OCI-LY1 (cell line): ENCODE measurements at regions not wholly inside any gene's neighbourhood (a gene's known extent, or its start where the extent isn't known, plus 50 kb on each side); places are given as distances from the start of the nearest gene placed in this dataset.

Source experiments
- H2AFZ ChIP-seq: fragments of 200-600 bp; sonication (generic), shearing (Covaris generic); 2 replicates; pipeline ENCODE4 v1.6.0; 2014; ENCODE audit warnings: antibody characterized with exemption, mild to moderate bottlenecking, low read length
- H3F3A ChIP-seq: fragments of 200-600 bp; sonication (generic), shearing (Covaris generic); 2 replicates; pipeline ENCODE4 v1.6.0; 2014; ENCODE audit warnings: mild to moderate bottlenecking, antibody characterized with exemption, low read length, moderate library complexity; ENCODE audit not compliant: insufficient read depth
- H3K27ac ChIP-seq: fragments of 200-600 bp; sonication (generic); 2 replicates; pipeline ENCODE4 v1.5.1; 2014; ENCODE audit warnings: low read length, mixed run types, mild to moderate bottlenecking, low read depth; ENCODE audit not compliant: poor library complexity, severe bottlenecking
- H3K27me3 ChIP-seq: fragments of 200-600 bp; sonication (generic); 2 replicates; pipeline ENCODE4 v1.6.0; 2014; ENCODE audit warnings: antibody characterized with exemption, mild to moderate bottlenecking, low read length, moderate library complexity; ENCODE audit not compliant: insufficient read depth
- H3K36me3 ChIP-seq: fragments of 200-600 bp; sonication (generic); 2 replicates; pipeline ENCODE4 v1.6.1; 2014; ENCODE audit warnings: mild to moderate bottlenecking, antibody characterized with exemption, low read length, moderate library complexity, mixed read lengths; ENCODE audit not compliant: insufficient read depth
- H3K4me1 ChIP-seq: fragments of 200-600 bp; sonication (generic); 2 replicates; pipeline ENCODE4 v1.5.1; 2014; ENCODE audit warnings: mild to moderate bottlenecking, low read length, moderate library complexity; ENCODE audit not compliant: insufficient read depth, severe bottlenecking
- H3K4me2 ChIP-seq: fragments of 200-600 bp; sonication (generic), shearing (Covaris generic); 2 replicates; pipeline ENCODE4 v1.6.1; 2014; ENCODE audit warnings: low read length
- H3K4me3 ChIP-seq: fragments of 200-600 bp; sonication (generic); 2 replicates; pipeline ENCODE4 v1.5.1; 2014; ENCODE audit warnings: low read length, low read depth, mild to moderate bottlenecking, mixed read lengths; ENCODE audit not compliant: poor library complexity, severe bottlenecking
- H3K79me2 ChIP-seq: fragments of 200-600 bp; shearing (Covaris generic); 2 replicates; pipeline ENCODE4 v1.6.1; 2016; ENCODE audit warnings: mixed run types, low read length, mixed read lengths; ENCODE audit not compliant: insufficient read depth
- H3K9ac ChIP-seq: fragments of 200-600 bp; sonication (generic), shearing (Covaris generic); 2 replicates; pipeline ENCODE4 v1.6.1; 2014; ENCODE audit warnings: mild to moderate bottlenecking, low read length, mixed read lengths
- H3K9me2 ChIP-seq: fragments of 200-600 bp; sonication (generic), shearing (Covaris generic); 2 replicates; pipeline ENCODE4 v1.6.1; 2014; ENCODE audit warnings: low read depth, mild to moderate bottlenecking, low read length, mixed read lengths
- H3K9me3 ChIP-seq: fragments of 200-600 bp; shearing (Covaris generic); 2 replicates; pipeline ENCODE4 v1.6.1; 2014; ENCODE audit warnings: low read length, mixed read lengths
- H4K20me1 ChIP-seq: fragments of 200-600 bp; sonication (generic), shearing (Covaris generic); 2 replicates; pipeline ENCODE4 v1.6.0; 2016; ENCODE audit warnings: mild to moderate bottlenecking, low read length; ENCODE audit not compliant: insufficient read depth
- CTCF ChIP-seq: fragments of 200-600 bp; sonication (generic), shearing (Covaris generic); IDR thresholded peaks from 2 replicates; pipeline ENCODE4 v1.5.1; 2017; ENCODE audit warnings: mild to moderate bottlenecking, antibody characterized with exemption, low read length, moderate library complexity, mixed read lengths
- EZH2 ChIP-seq: fragments of 200-600 bp; sonication (generic), shearing (Covaris generic); IDR thresholded peaks from 2 replicates; pipeline ENCODE4 v1.8.0; 2017; ENCODE audit warnings: borderline replicate concordance, mixed run types, mild to moderate bottlenecking, antibody characterized with exemption, low read length, moderate library complexity, mixed read lengths

GRCh38 chr14:51479584-51480325, 172.0 kb upstream of the FRMD6 start:
- H3K27me3 ChIP-seq = 0 out of 2 replicates have a peak, but pooled peaks cover 5% of the 10 kb centered on the region
- H3K4me1 ChIP-seq = no peaks in the 10 kb centered on the region
- H3K36me3 ChIP-seq = no peaks in the 10 kb centered on the region
- no peaks in the 10 kb centered on the region for H4K20me1 ChIP-seq
- no peak overlapping the region for H3K27ac ChIP-seq
- H3K9me3 ChIP-seq = no peaks in the 10 kb centered on the region
- TF ChIP-seq EZH2 (no peak), CTCF (no peak)
- H3K9me2 ChIP-seq = no peaks in the 10 kb centered on the region
- H3K79me2 ChIP-seq = no peaks in the 10 kb centered on the region
- no peak overlapping the region for H3K4me2 ChIP-seq
- no peak overlapping the region for H2AFZ ChIP-seq
- no peak overlapping the region for H3K4me3 ChIP-seq
- no peaks in the 10 kb centered on the region for H3F3A ChIP-seq
- H3K9ac ChIP-seq = no peak overlapping the region

- no peak overlapping the region for H3K9ac ChIP-seq
- no peaks in the 10 kb centered on the region for H3K9me2 ChIP-seq
- no peaks in the 10 kb centered on the region for H3K36me3 ChIP-seq
- H3K9me3 ChIP-seq = no peaks in the 10 kb centered on the region
- 0 out of 2 replicates have a peak, but pooled peaks cover 5% of the 10 kb centered on the region for H3K27me3 ChIP-seq
- H3K4me2 ChIP-seq = no peak overlapping the region
- H2AFZ ChIP-seq = no peak overlapping the region
- no peak overlapping the region for H3K27ac ChIP-seq
- no peaks in the 10 kb centered on the region for H3K79me2 ChIP-seq
- H4K20me1 ChIP-seq = no peaks in the 10 kb centered on the region
- H3F3A ChIP-seq = no peaks in the 10 kb centered on the region
- H3K4me3 ChIP-seq = no peak overlapping the region
- no peaks in the 10 kb centered on the region for H3K4me1 ChIP-seq
- no peak for TF ChIP-seq CTCF
- no peak for TF ChIP-seq EZH2
Observed at GRCh38 chr14:51481643-51482042, 170.1 kb upstream of the FRMD6 start.

GRCh38 chr14:51482102-51482501, 169.6 kb upstream of the FRMD6 start:
- Histone ChIP-seq H3K36me3 (no peaks in the 10 kb centered on the region), H3K4me3 (no peak overlapping the region), H3K27ac (no peak overlapping the region), H3K4me2 (no peak overlapping the region), H3K9ac (no peak overlapping the region), H3K9me3 (no peaks in the 10 kb centered on the region), H3K9me2 (no peaks in the 10 kb centered on the region), H3K27me3 (0 out of 2 replicates have a peak, but pooled peaks cover 5% of the 10 kb centered on the region), H4K20me1 (no peaks in the 10 kb centered on the region), H2AFZ (no peak overlapping the region), H3F3A (no peaks in the 10 kb centered on the region), H3K79me2 (no peaks in the 10 kb centered on the region), H3K4me1 (no peaks in the 10 kb centered on the region)
- no peak for TF ChIP-seq EZH2
- TF ChIP-seq CTCF = no peak
